ENCODE measurements at regions not wholly inside any gene's neighbourhood (a gene's known extent, or its start where the extent isn't known, plus 50 kb on each side); places are given as distances from the start of the nearest gene placed in this dataset.

GRCh38 chr6:18985996-18986395 is 598.8 kb downstream of the RNF144B start:
- H3K79me2 ChIP-seq (ENCODE audit: control insufficient read depth, insufficient read depth, low read length): no peaks in the 10 kb centered on the region
- H3K27me3 ChIP-seq (replicated peaks in 1 of 2; ENCODE audit: control insufficient read depth in 2 of 2, insufficient read depth in 2 of 2, low read length in 1 of 2): no peaks in the 10 kb centered on the region; a peak in 2 of 4 replicates
- POLR2A ChIA-PET: no interaction called here
- no peaks in the 10 kb centered on the region for H4K20me1 ChIP-seq (ENCODE audit: control insufficient read depth, insufficient read depth)
- BruUV-seq (replicated peaks): no TSS peak
- WGBS (ENCODE audit: insufficient coverage, insufficient replicate concordance, low lambda C conversion rate, missing lambda C conversion rate): 11% methylated on average over 2 of the region's 2 CpGs
- H3K27ac ChIP-seq (ENCODE audit: control insufficient read depth, insufficient read depth): no peak overlapping the region
- CTCF ChIA-PET: no interaction called here
- no peak for ATAC-seq
- no peaks in the 10 kb centered on the region for H3K36me3 ChIP-seq (ENCODE audit: control insufficient read depth in 2 of 2, insufficient read depth in 2 of 2, low read length in 1 of 2)
- H3K9me3 ChIP-seq (replicated peaks; ENCODE audit: control insufficient read depth, insufficient read depth, low read length): no peaks in the 10 kb centered on the region
- no peak for FAIRE-seq
- no peaks in the 10 kb centered on the region for H3K4me1 ChIP-seq (ENCODE audit: control insufficient read depth, insufficient read depth, low read length)
- in situ Hi-C loops (cut with MboI): no loop called here
- no peak for DNase-seq (ENCODE audit: low read depth, low spot score)
- no peak overlapping the region for H2AFZ ChIP-seq (ENCODE audit: control insufficient read depth, low read depth, low read length)
- intact Hi-C loops (cut with micrococcal nuclease; ENCODE audit: unreplicated experiment): no loop called here
- H3K4me3 ChIP-seq: no peak overlapping the region
- no peak overlapping the region for H3K9ac ChIP-seq (ENCODE audit: control insufficient read depth, insufficient read depth, low read length)
- RAD21 ChIA-PET (ENCODE audit: unreplicated experiment): no interaction called here
- no peak overlapping the region for H3K4me2 ChIP-seq (ENCODE audit: control insufficient read depth, insufficient read depth)
- SMC1A ChIA-PET (ENCODE audit: uncharacterized antibody, unreplicated experiment): interaction anchor here (0.6 kb wide), 1 partner anchor 947 kb away, joined by 3 read pairs; no protein-coding TSS in a partner anchor
- TF ChIP-seq BMI1 (IDR thresholded peaks at IDR 0.05; ENCODE audit: borderline replicate concordance) (no peak), MYC (IDR thresholded peaks at IDR 0.05; ENCODE audit: insufficient read depth, insufficient read length, insufficient replicate concordance, low read length, severe bottlenecking) (no peak), BACH1 (IDR thresholded peaks at IDR 0.05; ENCODE audit: borderline replicate concordance) (no peak), ZBTB33 (IDR thresholded peaks at IDR 0.05) (no peak), NKRF (conservative IDR thresholded peaks at IDR 0.05) (no peak), RUNX3 (IDR thresholded peaks at IDR 0.05; ENCODE audit: low read length) (no peak), RAD21 (IDR thresholded peaks at IDR 0.05; ENCODE audit: insufficient read depth, low read depth, low read length) (no peak), GABPA (IDR thresholded peaks at IDR 0.05; ENCODE audit: low read depth) (no peak), CEBPZ (IDR thresholded peaks at IDR 0.05; ENCODE audit: low read depth, low read length) (no peak), SREBF2 (IDR thresholded peaks at IDR 0.05; ENCODE audit: low read length) (no peak), CBFB (IDR thresholded peaks at IDR 0.05; ENCODE audit: low read depth) (no peak), ESRRA (IDR thresholded peaks at IDR 0.05; ENCODE audit: low read length) (no peak), TAF1 (IDR thresholded peaks at IDR 0.05; ENCODE audit: borderline replicate concordance, low read depth, low read length) (no peak)
- TF ChIP-seq, protein P1, sequence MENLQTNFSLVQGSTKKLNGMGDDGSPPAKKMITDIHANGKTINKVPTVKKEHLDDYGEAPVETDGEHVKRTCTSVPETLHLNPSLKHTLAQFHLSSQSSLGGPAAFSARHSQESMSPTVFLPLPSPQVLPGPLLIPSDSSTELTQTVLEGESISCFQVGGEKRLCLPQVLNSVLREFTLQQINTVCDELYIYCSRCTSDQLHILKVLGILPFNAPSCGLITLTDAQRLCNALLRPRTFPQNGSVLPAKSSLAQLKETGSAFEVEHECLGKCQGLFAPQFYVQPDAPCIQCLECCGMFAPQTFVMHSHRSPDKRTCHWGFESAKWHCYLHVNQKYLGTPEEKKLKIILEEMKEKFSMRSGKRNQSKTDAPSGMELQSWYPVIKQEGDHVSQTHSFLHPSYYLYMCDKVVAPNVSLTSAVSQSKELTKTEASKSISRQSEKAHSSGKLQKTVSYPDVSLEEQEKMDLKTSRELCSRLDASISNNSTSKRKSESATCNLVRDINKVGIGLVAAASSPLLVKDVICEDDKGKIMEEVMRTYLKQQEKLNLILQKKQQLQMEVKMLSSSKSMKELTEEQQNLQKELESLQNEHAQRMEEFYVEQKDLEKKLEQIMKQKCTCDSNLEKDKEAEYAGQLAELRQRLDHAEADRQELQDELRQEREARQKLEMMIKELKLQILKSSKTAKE (IDR thresholded peaks at IDR 0.05; ENCODE audit: low read depth, poor library complexity, severe bottlenecking): no peak
- TF ChIP-seq, protein P2, sequence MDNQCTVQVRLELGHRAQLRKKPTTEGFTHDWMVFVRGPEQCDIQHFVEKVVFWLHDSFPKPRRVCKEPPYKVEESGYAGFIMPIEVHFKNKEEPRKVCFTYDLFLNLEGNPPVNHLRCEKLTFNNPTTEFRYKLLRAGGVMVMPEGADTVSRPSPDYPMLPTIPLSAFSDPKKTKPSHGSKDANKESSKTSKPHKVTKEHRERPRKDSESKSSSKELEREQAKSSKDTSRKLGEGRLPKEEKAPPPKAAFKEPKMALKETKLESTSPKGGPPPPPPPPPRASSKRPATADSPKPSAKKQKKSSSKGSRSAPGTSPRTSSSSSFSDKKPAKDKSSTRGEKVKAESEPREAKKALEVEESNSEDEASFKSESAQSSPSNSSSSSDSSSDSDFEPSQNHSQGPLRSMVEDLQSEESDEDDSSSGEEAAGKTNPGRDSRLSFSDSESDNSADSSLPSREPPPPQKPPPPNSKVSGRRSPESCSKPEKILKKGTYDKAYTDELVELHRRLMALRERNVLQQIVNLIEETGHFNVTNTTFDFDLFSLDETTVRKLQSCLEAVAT (IDR thresholded peaks at IDR 0.05): no peak

Data from GM12878 (cell line).